GM03348 (cell line): ENCODE measurements at regions not wholly inside any gene's neighbourhood (a gene's known extent, or its start where the extent isn't known, plus 50 kb on each side); places are given as distances from the start of the nearest gene placed in this dataset.

ENCODE experiments used
- DNase-seq: peaks from one replicate; pipeline ENCODE4 v3.0.0; 2012; ENCODE audit warnings: low spot score

GRCh38 chr18:51941999-51942398 is 398.0 kb upstream of the DCC start:
- no peak for DNase-seq

- DNase-seq = no peak
Measured at GRCh38 chr18:51943281-51943680, 396.7 kb upstream of the DCC start.

- no peak for DNase-seq
Measured at GRCh38 chr18:51946946-51947345, 393.1 kb upstream of the DCC start.

- DNase-seq = no peak
Measured at GRCh38 chr18:51952844-51953243, 387.2 kb upstream of the DCC start.

- no peak for DNase-seq
Measured at GRCh38 chr18:51953521-51953920, 386.5 kb upstream of the DCC start.

GRCh38 chr18:51955136-51955535 is 384.9 kb upstream of the DCC start:
- DNase-seq = no peak

GRCh38 chr18:51957001-51957400 is 383.0 kb upstream of the DCC start:
- DNase-seq = no peak

GRCh38 chr18:51980101-51980500 is 359.9 kb upstream of the DCC start:
- DNase-seq = no peak

- DNase-seq = no peak
Measured at GRCh38 chr18:51988277-51988676, 351.7 kb upstream of the DCC start.

- DNase-seq = no peak
Measured at GRCh38 chr18:51997129-51997528, 342.9 kb upstream of the DCC start.

- no peak for DNase-seq
Measured at GRCh38 chr18:51998066-51998465, 341.9 kb upstream of the DCC start.

GRCh38 chr18:51998711-51999110 is 341.3 kb upstream of the DCC start:
- no peak for DNase-seq

GRCh38 chr18:51999351-51999750 is 340.6 kb upstream of the DCC start:
- DNase-seq = no peak

GRCh38 chr18:52000435-52000834 is 339.6 kb upstream of the DCC start:
- DNase-seq = no peak

GRCh38 chr18:52001106-52001505 is 338.9 kb upstream of the DCC start:
- no peak for DNase-seq

GRCh38 chr18:52002600-52002999 is 337.4 kb upstream of the DCC start:
- DNase-seq = no peak

- DNase-seq = no peak
Measured at GRCh38 chr18:52007105-52007504, 332.9 kb upstream of the DCC start.

- no peak for DNase-seq
Measured at GRCh38 chr18:52008330-52008729, 331.7 kb upstream of the DCC start.

GRCh38 chr18:52008736-52009135 is 331.3 kb upstream of the DCC start:
- no peak for DNase-seq

- no peak for DNase-seq
Measured at GRCh38 chr18:52009958-52010357, 330.0 kb upstream of the DCC start.

GRCh38 chr18:52045946-52046675 is 293.9 kb upstream of the DCC start:
- no peak for DNase-seq

- DNase-seq = no peak
Measured at GRCh38 chr18:52046842-52047241, 293.2 kb upstream of the DCC start.

GRCh38 chr18:52054324-52054723 is 285.7 kb upstream of the DCC start:
- no peak for DNase-seq

- no peak for DNase-seq
Measured at GRCh38 chr18:52060607-52061304, 279.2 kb upstream of the DCC start.
